ENCODE measurements at regions not wholly inside any gene's neighbourhood (a gene's known extent, or its start where the extent isn't known, plus 50 kb on each side); places are given as distances from the start of the nearest gene placed in this dataset.

GRCh38 chr6:23222724-23223123 is 653.4 kb downstream of the HDGFL1 start:
- H3K9me3 ChIP-seq, result no peaks in the 10 kb centered on the region

GRCh38 chr6:23224540-23224939 is 655.2 kb downstream of the HDGFL1 start:
- WGBS (ENCODE audit: insufficient coverage, low coverage, low lambda C conversion rate, missing lambda C conversion rate), result 50% methylated on average over 1 of the region's 1 CpG
- H3K4me3 ChIP-seq, result no peak overlapping the region
- intact Hi-C loops (cut with DNase I), result no loop called here
- no peaks in the 10 kb centered on the region for H3K27me3 ChIP-seq
- no peaks in the 10 kb centered on the region for H3K9me3 ChIP-seq
- H3K4me1 ChIP-seq, result no peaks in the 10 kb centered on the region
- no peaks in the 10 kb centered on the region for H3K36me3 ChIP-seq
- ATAC-seq (no peak), DNase-seq (no peak)
- no peak for TF ChIP-seq POLR2A (IDR thresholded peaks at IDR 0.05)
- no peak for TF ChIP-seq CTCF (IDR thresholded peaks at IDR 0.05)
- H3K27ac ChIP-seq, result no peak overlapping the region

More at GRCh38 chr6:23222724-23223123, 653.4 kb downstream of the HDGFL1 start:
- H3K4me3 ChIP-seq, result no peak overlapping the region
- WGBS (ENCODE audit: insufficient coverage, low coverage, low lambda C conversion rate, missing lambda C conversion rate), result 0% methylated on average over 1 of the region's 1 CpG
- no peaks in the 10 kb centered on the region for H3K27me3 ChIP-seq
- intact Hi-C loops (cut with DNase I), result no loop called here
- ATAC-seq (no peak), DNase-seq (no peak)
- TF ChIP-seq CTCF (IDR thresholded peaks at IDR 0.05) (no peak), POLR2A (IDR thresholded peaks at IDR 0.05) (no peak)
- H3K27ac ChIP-seq, result no peak overlapping the region
- no peaks in the 10 kb centered on the region for H3K4me1 ChIP-seq
- no peaks in the 10 kb centered on the region for H3K36me3 ChIP-seq

GRCh38 chr6:23228439-23229024 is 659.2 kb downstream of the HDGFL1 start:
- Histone ChIP-seq H3K4me1 (no peaks in the 10 kb centered on the region), H3K27me3 (no peaks in the 10 kb centered on the region), H3K36me3 (no peaks in the 10 kb centered on the region), H3K27ac (no peak overlapping the region), H3K4me3 (no peak overlapping the region), H3K9me3 (no peaks in the 10 kb centered on the region)
- TF ChIP-seq POLR2A (IDR thresholded peaks at IDR 0.05), result no peak
- no peak for TF ChIP-seq CTCF (IDR thresholded peaks at IDR 0.05)
- intact Hi-C loops (cut with DNase I), result no loop called here
- no peak for DNase-seq
- no peak for ATAC-seq
- 66% methylated on average over 3 of the region's 11 CpGs for WGBS (ENCODE audit: insufficient coverage, low coverage, low lambda C conversion rate, missing lambda C conversion rate)

GRCh38 chr6:23243854-23244253 is 674.5 kb downstream of the HDGFL1 start:
- WGBS (ENCODE audit: insufficient coverage, low coverage, low lambda C conversion rate, missing lambda C conversion rate), result 80% methylated on average over 5 of the region's 5 CpGs
- Histone ChIP-seq H3K36me3 (no peaks in the 10 kb centered on the region), H3K27me3 (no peaks in the 10 kb centered on the region), H3K4me3 (no peak overlapping the region), H3K27ac (no peak overlapping the region), H3K9me3 (no peaks in the 10 kb centered on the region), H3K4me1 (no peaks in the 10 kb centered on the region)
- DNase-seq, result no peak
- intact Hi-C loops (cut with DNase I), result no loop called here
- no peak for TF ChIP-seq POLR2A (IDR thresholded peaks at IDR 0.05)
- ATAC-seq, result no peak

- no peak overlapping the region for H3K4me3 ChIP-seq
- ATAC-seq, result no peak
- H3K27me3 ChIP-seq, result no peaks in the 10 kb centered on the region
- H3K36me3 ChIP-seq, result no peaks in the 10 kb centered on the region
- H3K27ac ChIP-seq, result no peak overlapping the region
- H3K4me1 ChIP-seq, result no peaks in the 10 kb centered on the region
- DNase-seq, result no peak
- no peak for TF ChIP-seq CTCF (IDR thresholded peaks at IDR 0.05)
- no peak for TF ChIP-seq POLR2A (IDR thresholded peaks at IDR 0.05)
- no peaks in the 10 kb centered on the region for H3K9me3 ChIP-seq
- intact Hi-C loops (cut with DNase I), result no loop called here
Observed at GRCh38 chr6:23244300-23244699, 674.9 kb downstream of the HDGFL1 start.

All from right lobe of liver (tissue), 6 donors.